Activated B cell treated with CpG ODN at 0.5 μM for 24 hours (primary cell): ENCODE measurements at regions not wholly inside any gene's neighbourhood (a gene's known extent, or its start where the extent isn't known, plus 50 kb on each side); places are given as distances from the start of the nearest gene placed in this dataset.

Experiments used
- ATAC-seq: fragments of 200-7000 bp; cut with Tn5 transposase; one replicate; pipeline ENCODE4 v1.10.0; 2021; ENCODE audit warnings: low read depth, mild to moderate bottlenecking, moderate library complexity
- CTCF ChIA-PET: fragments of 350-600 bp; sonication (Branson Sonifier 250); formaldehyde crosslinking; loops from one replicate; lab custom pipeline; 2021; ENCODE audit warnings: antibody characterized with exemption; lab: Charles Lee
- POLR2A ChIA-PET: fragments of 350-600 bp; sonication (Branson Sonifier 250); formaldehyde crosslinking; loops from one replicate; lab custom pipeline; 2021; ENCODE audit warnings: antibody characterized with exemption; lab: Charles Lee
- DNase-seq: peaks from one replicate; pipeline ENCODE4 v3.0.0; 2022
- H3K27ac Mint-ChIP-seq: one replicate; pipeline ENCODE4 v1.8.0; 2020; ENCODE audit warnings: mixed read lengths
- H3K27me3 Mint-ChIP-seq: one replicate; pipeline ENCODE4 v1.8.0; 2021; ENCODE audit warnings: mixed read lengths
- H3K36me3 Mint-ChIP-seq: one replicate; pipeline ENCODE4 v1.8.0; 2021; ENCODE audit warnings: low read depth, mixed read lengths
- H3K4me1 Mint-ChIP-seq: one replicate; pipeline ENCODE4 v1.8.0; 2021; ENCODE audit warnings: mixed read lengths
- H3K4me3 Mint-ChIP-seq: one replicate; pipeline ENCODE4 v1.8.0; 2020; ENCODE audit warnings: mild to moderate bottlenecking, mixed read lengths
- H3K9me3 Mint-ChIP-seq: one replicate; pipeline ENCODE4 v1.8.0; 2020; ENCODE audit warnings: mixed read lengths
- CTCF ChIP-seq: fragments of 200-600 bp; IDR thresholded peaks from one replicate; pipeline ENCODE4 v1.8.0; 2022; ENCODE audit warnings: antibody characterized with exemption, mild to moderate bottlenecking
- intact Hi-C: fragments of 100-400 bp; cut with micrococcal nuclease; formaldehyde crosslinking; loops from one replicate; pipeline ENCODE4 v1.15.1; 2024

DNA sequence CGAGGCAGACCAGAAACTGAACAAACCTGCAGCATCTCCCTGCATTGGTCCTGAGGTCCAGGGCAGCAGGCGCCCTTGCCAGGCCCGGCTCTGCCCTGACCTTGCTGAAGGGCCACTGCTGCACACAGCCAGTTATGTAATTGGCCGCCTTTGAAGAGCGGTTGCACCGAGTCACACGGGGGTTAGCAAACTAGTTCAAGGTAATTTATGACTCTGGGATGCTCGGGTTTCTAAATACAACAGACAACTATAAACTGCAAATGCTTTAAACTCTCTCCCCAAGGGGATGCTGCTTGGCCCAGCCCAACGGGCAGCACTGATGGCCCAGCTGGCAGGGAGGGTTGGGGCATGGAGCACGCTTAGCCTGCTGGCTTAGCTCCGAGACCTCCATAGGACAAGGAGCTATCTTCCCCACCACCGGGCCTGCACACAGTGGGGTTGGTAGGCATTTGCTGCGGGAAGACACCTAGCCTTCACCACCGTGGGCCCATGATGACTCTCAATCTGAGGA, 60.3 kb upstream of the IQSEC1 start:
- no peak overlapping the region for H3K27ac Mint-ChIP-seq
- H3K9me3 Mint-ChIP-seq, result no peaks in the 10 kb centered on the region
- TF ChIP-seq CTCF, result no peak
- intact Hi-C loops, result no loop called here
- H3K36me3 Mint-ChIP-seq, result no peaks in the 10 kb centered on the region
- ATAC-seq (no peak), DNase-seq (no peak)
- no peak overlapping the region for H3K4me3 Mint-ChIP-seq
- peaks cover 20% of the 10 kb centered on the region for H3K27me3 Mint-ChIP-seq
- H3K4me1 Mint-ChIP-seq, result no peaks in the 10 kb centered on the region
- ChIA-PET CTCF (no interaction called here), POLR2A (no interaction called here)

DNA sequence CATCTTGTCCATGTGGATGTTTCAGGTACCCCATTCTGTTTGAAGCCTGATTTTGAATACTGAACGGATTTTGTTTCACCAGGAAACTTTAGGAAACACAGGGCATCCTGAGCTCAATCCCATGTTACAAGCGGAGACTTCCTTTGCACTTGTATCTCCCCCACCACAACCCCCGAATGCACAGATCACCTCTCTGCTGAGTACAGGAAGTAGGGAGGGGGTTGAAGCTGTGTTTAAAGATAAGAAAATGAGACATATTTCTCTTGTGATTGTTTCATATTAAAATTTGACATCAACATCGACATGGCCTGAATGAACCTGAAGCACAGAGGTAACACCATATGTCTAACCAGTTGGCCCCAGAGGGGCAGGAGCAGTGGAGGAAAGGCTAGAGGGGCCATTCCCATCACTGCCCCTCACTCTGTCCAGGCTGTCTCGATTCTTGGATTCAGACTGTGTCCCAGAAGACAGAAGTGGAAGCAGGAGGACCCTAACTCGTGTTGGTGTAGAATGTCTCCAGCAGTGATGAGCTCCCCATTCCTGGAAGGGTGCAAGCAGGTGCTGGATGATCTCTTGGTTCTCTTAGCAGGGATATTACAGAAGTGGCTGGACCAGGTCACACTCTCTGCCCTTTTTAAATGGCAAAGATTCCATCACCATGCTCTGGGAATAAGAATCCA, 59.6 kb upstream of the IQSEC1 start:
- Mint-ChIP-seq H3K4me3 (no peak overlapping the region), H3K36me3 (no peaks in the 10 kb centered on the region), H3K9me3 (no peaks in the 10 kb centered on the region), H3K27me3 (peaks cover 17% of the 10 kb centered on the region), H3K27ac (no peak overlapping the region), H3K4me1 (no peaks in the 10 kb centered on the region)
- ChIA-PET POLR2A (no interaction called here), CTCF (no interaction called here)
- intact Hi-C loops, result no loop called here
- no peak for TF ChIP-seq CTCF
- ATAC-seq, result no peak
- DNase-seq, result no peak

GRCh38 chr3:13132281-13132680, 59.1 kb upstream of the IQSEC1 start:
- Mint-ChIP-seq H3K4me3 (no peak overlapping the region), H3K27ac (no peak overlapping the region), H3K9me3 (no peaks in the 10 kb centered on the region), H3K4me1 (no peaks in the 10 kb centered on the region), H3K36me3 (no peaks in the 10 kb centered on the region), H3K27me3 (peaks cover 17% of the 10 kb centered on the region)
- ChIA-PET CTCF (interaction anchor here (0.6 kb wide), 1 partner anchor 16 kb away, joined by 3 read pairs; no protein-coding TSS in a partner anchor), POLR2A (no interaction called here)
- no peak for ATAC-seq
- DNase-seq, result no peak
- no peak for TF ChIP-seq CTCF
- intact Hi-C loops, result no loop called here

- no peak for ATAC-seq
These were observed 57.4 kb upstream of the IQSEC1 start for GRCh38 chr3:13130464-13131193.

More at GRCh38 chr3:13130464-13131193, 57.4 kb upstream of the IQSEC1 start:
- no peak overlapping the region for H3K27ac Mint-ChIP-seq
- POLR2A ChIA-PET, result interaction anchor here (0.7 kb wide), 1 partner anchor 337 kb away, joined by 5 read pairs; no protein-coding TSS in a partner anchor
- DNase-seq, result no peak
- TF ChIP-seq CTCF, result no peak
- intact Hi-C loops, result no loop called here
- no peaks in the 10 kb centered on the region for H3K36me3 Mint-ChIP-seq
- no peaks in the 10 kb centered on the region for H3K9me3 Mint-ChIP-seq
- H3K4me1 Mint-ChIP-seq, result no peaks in the 10 kb centered on the region
- CTCF ChIA-PET, result no interaction called here
- no peak overlapping the region for H3K4me3 Mint-ChIP-seq
- peaks cover 8% of the 10 kb centered on the region for H3K27me3 Mint-ChIP-seq
